A204.1 (cell line): ENCODE measurements at regions not wholly inside any gene's neighbourhood (a gene's known extent, or its start where the extent isn't known, plus 50 kb on each side); places are given as distances from the start of the nearest gene placed in this dataset.

Experiments
- FAIRE-seq: peaks from 2 replicates; lab custom pipeline; 2012; peaks lifted over from hg19 to GRCh38; lab: Jason Lieb, UNC

- no peak for FAIRE-seq
Measured at GRCh38 chr5:35362772-35363171, 132.5 kb upstream of the PRLR start.

- FAIRE-seq: no peak
Measured at GRCh38 chr5:35360671-35361070, 130.4 kb upstream of the PRLR start.

GRCh38 chr5:35359859-35360258 lies 129.6 kb upstream of the PRLR start:
- no peak for FAIRE-seq

GRCh38 chr5:35357973-35358372 lies 127.7 kb upstream of the PRLR start:
- no peak for FAIRE-seq

GRCh38 chr5:35356725-35357124 lies 126.4 kb upstream of the PRLR start:
- FAIRE-seq: no peak

- no peak for FAIRE-seq
Measured at GRCh38 chr5:35354751-35355150, 124.5 kb upstream of the PRLR start.

- no peak for FAIRE-seq
Measured at GRCh38 chr5:35345222-35345621, 114.9 kb upstream of the PRLR start.

- FAIRE-seq: no peak
Measured at GRCh38 chr5:35342664-35343063, 112.4 kb upstream of the PRLR start.

- FAIRE-seq: no peak
Measured at GRCh38 chr5:35341189-35341588, 110.9 kb upstream of the PRLR start.

- FAIRE-seq: no peak
Measured at GRCh38 chr5:35339616-35340100, 109.4 kb upstream of the PRLR start.

- FAIRE-seq: no peak
Measured at GRCh38 chr5:35339006-35339405, 108.7 kb upstream of the PRLR start.

- FAIRE-seq: no peak
Measured at GRCh38 chr5:35338157-35338453, 107.8 kb upstream of the PRLR start.

- FAIRE-seq: no peak
Measured at GRCh38 chr5:35337340-35338156, 107.3 kb upstream of the PRLR start.

- FAIRE-seq: no peak
Measured at GRCh38 chr5:35336230-35336629, 105.9 kb upstream of the PRLR start.

- no peak for FAIRE-seq
Measured at GRCh38 chr5:35335752-35336151, 105.5 kb upstream of the PRLR start.

GRCh38 chr5:35333366-35333765 lies 103.1 kb upstream of the PRLR start:
- no peak for FAIRE-seq

- FAIRE-seq: no peak
Measured at GRCh38 chr5:35331956-35332950, 102.0 kb upstream of the PRLR start.

- no peak for FAIRE-seq
Measured at GRCh38 chr5:35325836-35326235, 95.5 kb upstream of the PRLR start.

GRCh38 chr5:35324679-35325078 lies 94.4 kb upstream of the PRLR start:
- FAIRE-seq: no peak

GRCh38 chr5:35324201-35324600 lies 93.9 kb upstream of the PRLR start:
- FAIRE-seq: no peak

GRCh38 chr5:35320029-35320428 lies 89.7 kb upstream of the PRLR start:
- no peak for FAIRE-seq

- no peak for FAIRE-seq
Measured at GRCh38 chr5:35319333-35320002, 89.2 kb upstream of the PRLR start.

- FAIRE-seq: no peak
Measured at GRCh38 chr5:35317586-35317985, 87.3 kb upstream of the PRLR start.
